Transverse colon (tissue), 3 donors: ENCODE measurements at regions not wholly inside any gene's neighbourhood (a gene's known extent, or its start where the extent isn't known, plus 50 kb on each side); places are given as distances from the start of the nearest gene placed in this dataset.

ENCODE experiments used
- CTCF ChIP-seq, 5 experiments: fragments of 200-600 bp in 3 of 5; fragments of 450-650 bp in 2 of 5; sonication (generic) in 3 of 5; IDR thresholded peaks; 1 replicate in 2 of 5; 2 replicates in 3 of 5; pipeline ENCODE4 v1.5.1; 2016 to 2017; ENCODE audit warnings: antibody characterized with exemption in 5 of 5, inconsistent platforms in 3 of 5, mild to moderate bottlenecking in 2 of 5, moderate library complexity in 1 of 5
- POLR2A ChIP-seq: fragments of 450-650 bp; IDR thresholded peaks from one replicate; pipeline ENCODE4 v1.6.1; 2016; ENCODE audit warnings: antibody characterized with exemption, mild to moderate bottlenecking, moderate library complexity

- no peak for TF ChIP-seq CTCF (IDR thresholded peaks at IDR 0.05)
- no peak for TF ChIP-seq POLR2A
These were observed 79.2 kb upstream of the ARHGEF3 start for GRCh38 chr3:56880720-56881575.
